ENCODE measurements at regions not wholly inside any gene's neighbourhood (a gene's known extent, or its start where the extent isn't known, plus 50 kb on each side); places are given as distances from the start of the nearest gene placed in this dataset.

DNA sequence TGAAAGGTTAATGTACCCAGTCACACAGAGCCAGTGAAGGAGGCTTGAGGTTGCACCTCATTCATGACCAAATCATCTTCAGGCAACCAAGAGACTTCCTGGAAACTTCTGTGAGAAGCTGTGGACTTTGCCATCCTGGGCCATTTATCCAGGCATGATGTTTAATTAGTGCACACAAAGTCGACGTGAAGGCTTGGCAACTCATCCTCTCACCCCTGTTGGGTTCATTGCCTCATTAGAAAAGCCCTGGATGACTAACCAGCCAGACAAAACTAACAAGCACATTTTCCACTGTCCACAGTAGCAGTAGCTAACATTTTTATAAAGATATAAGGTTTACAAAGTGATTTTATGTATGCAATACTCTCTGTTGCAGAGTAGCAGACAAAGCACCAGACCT lies 65.7 kb upstream of the ZNF462 start:
- TF ChIP-seq, protein P1, sequence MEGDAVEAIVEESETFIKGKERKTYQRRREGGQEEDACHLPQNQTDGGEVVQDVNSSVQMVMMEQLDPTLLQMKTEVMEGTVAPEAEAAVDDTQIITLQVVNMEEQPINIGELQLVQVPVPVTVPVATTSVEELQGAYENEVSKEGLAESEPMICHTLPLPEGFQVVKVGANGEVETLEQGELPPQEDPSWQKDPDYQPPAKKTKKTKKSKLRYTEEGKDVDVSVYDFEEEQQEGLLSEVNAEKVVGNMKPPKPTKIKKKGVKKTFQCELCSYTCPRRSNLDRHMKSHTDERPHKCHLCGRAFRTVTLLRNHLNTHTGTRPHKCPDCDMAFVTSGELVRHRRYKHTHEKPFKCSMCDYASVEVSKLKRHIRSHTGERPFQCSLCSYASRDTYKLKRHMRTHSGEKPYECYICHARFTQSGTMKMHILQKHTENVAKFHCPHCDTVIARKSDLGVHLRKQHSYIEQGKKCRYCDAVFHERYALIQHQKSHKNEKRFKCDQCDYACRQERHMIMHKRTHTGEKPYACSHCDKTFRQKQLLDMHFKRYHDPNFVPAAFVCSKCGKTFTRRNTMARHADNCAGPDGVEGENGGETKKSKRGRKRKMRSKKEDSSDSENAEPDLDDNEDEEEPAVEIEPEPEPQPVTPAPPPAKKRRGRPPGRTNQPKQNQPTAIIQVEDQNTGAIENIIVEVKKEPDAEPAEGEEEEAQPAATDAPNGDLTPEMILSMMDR (IDR thresholded peaks at IDR 0.05): no peak
- TF ChIP-seq POLR2A (IDR thresholded peaks at IDR 0.05): no peak

Data from uterus (tissue), 2 donors.